ENCODE measurements at regions not wholly inside any gene's neighbourhood (a gene's known extent, or its start where the extent isn't known, plus 50 kb on each side); places are given as distances from the start of the nearest gene placed in this dataset.

- ChIA-PET POLR2A (no interaction called here), CTCF (interaction anchor here (2.1 kb wide), 1 partner anchor 9 kb away, joined by 6 read pairs; no protein-coding TSS in a partner anchor)
- WGBS (ENCODE audit: low lambda C conversion rate), result 86% methylated on average over 4 of the region's 4 CpGs
- Histone ChIP-seq H3K4me1 (ENCODE audit: control insufficient read depth in 1 of 2, insufficient read depth in 2 of 2, low read depth in 1 of 2, low read length in 1 of 2) (peaks cover 40 to 41% of the 10 kb centered on the region in 2 experiments), H3K27ac (ENCODE audit: low read depth in 2 of 2, low read length in 1 of 2) (peak overlapping the region in 1 of 2 experiments; percentile 97; a peak in 2 of 4 replicates), H3K27me3 (ENCODE audit: insufficient read depth) (no peaks in the 10 kb centered on the region), H3K4me2 (no peak overlapping the region), H3K9me2 (no peaks in the 10 kb centered on the region), H3F3A (replicated peaks; ENCODE audit: insufficient read depth) (peaks cover 18% of the 10 kb centered on the region), H3K79me2 (ENCODE audit: insufficient read depth) (no peaks in the 10 kb centered on the region), H2AFZ (ENCODE audit: low read depth) (no peak overlapping the region), H3K9ac (no peak overlapping the region), H3K4me3 (ENCODE audit: low read depth in 2 of 2, low read length in 1 of 2) (no peak overlapping the region), H4K20me1 (ENCODE audit: insufficient read depth) (no peaks in the 10 kb centered on the region), H3K9me3 (no peaks in the 10 kb centered on the region), H3K36me3 (replicated peaks in 1 of 2; ENCODE audit: control insufficient read depth in 1 of 2, insufficient read depth in 2 of 2, low read length in 1 of 2) (no peaks in the 10 kb centered on the region)
- TF ChIP-seq ZBTB33 (IDR thresholded peaks at IDR 0.05; ENCODE audit: borderline replicate concordance, low read depth) (no peak), IRF3 (IDR thresholded peaks at IDR 0.05; ENCODE audit: low read depth, low read length) (no peak), MXI1 (IDR thresholded peaks at IDR 0.05; ENCODE audit: low read depth, low read length) (no peak), USF2 (IDR thresholded peaks at IDR 0.05; ENCODE audit: borderline replicate concordance, low read depth, low read length) (no peak), FOSL2 (IDR thresholded peaks at IDR 0.05; ENCODE audit: borderline replicate concordance, low read depth) (no peak), JUND (IDR thresholded peaks at IDR 0.05) (no peak), EZH2phosphoT487 (IDR thresholded peaks at IDR 0.05; ENCODE audit: borderline replicate concordance, low read depth) (no peak), ELF1 (IDR thresholded peaks at IDR 0.05) (no peak), SIN3A (IDR thresholded peaks at IDR 0.05; ENCODE audit: borderline replicate concordance, low read depth, low read length) (no peak), TEAD4 (IDR thresholded peaks at IDR 0.05; ENCODE audit: borderline replicate concordance, insufficient read depth) (no peak), NFIC (IDR thresholded peaks at IDR 0.05; ENCODE audit: borderline replicate concordance) (no peak), GABPA (IDR thresholded peaks at IDR 0.05; ENCODE audit: low read depth) (no peak), RXRA (IDR thresholded peaks at IDR 0.05; ENCODE audit: borderline replicate concordance, low read depth) (no peak), RCOR1 (IDR thresholded peaks at IDR 0.05; ENCODE audit: low read length) (no peak)
- DNase-seq, result no peak
Measured at GRCh38 chr9:88737031-88737430, 202.1 kb downstream of the NXNL2 start.

DNA sequence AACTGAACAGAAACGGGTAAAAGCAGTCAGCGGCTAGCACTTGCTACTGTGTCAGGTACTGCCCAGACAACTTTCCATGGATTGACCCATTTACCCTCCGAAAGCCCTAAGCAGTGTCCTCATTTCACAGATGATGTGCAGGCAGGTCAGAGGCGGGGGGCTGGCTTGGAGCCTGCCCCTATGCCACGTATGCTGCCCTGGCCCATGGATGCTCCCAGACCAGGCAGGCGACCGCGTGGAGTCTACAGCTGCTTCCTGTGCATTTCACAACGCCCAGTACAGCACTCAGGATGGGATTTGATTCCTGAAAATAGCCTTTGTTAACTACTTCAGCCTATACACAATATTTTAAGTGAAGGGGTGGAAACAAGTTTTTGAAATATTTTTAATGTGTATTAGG, 202.9 kb downstream of the NXNL2 start:
- H3K4me3 ChIP-seq (ENCODE audit: low read depth in 2 of 2, low read length in 1 of 2), result no peak overlapping the region
- DNase-seq, result no peak
- ChIA-PET POLR2A (no interaction called here), CTCF (interaction anchor here (0.6 to 1.8 kb wide), 2 partner anchors 10 to 14 kb away, joined by 3 to 4 read pairs; no protein-coding TSS in a partner anchor)
- peaks cover 10% of the 10 kb centered on the region for H3F3A ChIP-seq (replicated peaks; ENCODE audit: insufficient read depth)
- peak overlapping the region; percentile 16 to 97; a peak in 3 of 4 replicates for H3K27ac ChIP-seq (ENCODE audit: low read depth in 2 of 2, low read length in 1 of 2)
- no peaks in the 10 kb centered on the region for H3K27me3 ChIP-seq (ENCODE audit: insufficient read depth)
- no peaks in the 10 kb centered on the region for H3K9me2 ChIP-seq
- no peak overlapping the region for H2AFZ ChIP-seq (ENCODE audit: low read depth)
- H3K9ac ChIP-seq, result no peak overlapping the region
- no peaks in the 10 kb centered on the region for H4K20me1 ChIP-seq (ENCODE audit: insufficient read depth)
- no peaks in the 10 kb centered on the region for H3K79me2 ChIP-seq (ENCODE audit: insufficient read depth)
- WGBS (ENCODE audit: low lambda C conversion rate), result 81% methylated on average over 8 of the region's 9 CpGs
- no peak for TF ChIP-seq GABPA (IDR thresholded peaks at IDR 0.05; ENCODE audit: low read depth)
- TF ChIP-seq FOXM1 (IDR thresholded peaks at IDR 0.05; ENCODE audit: low read depth), result no peak
- H3K4me1 ChIP-seq (ENCODE audit: control insufficient read depth in 1 of 2, insufficient read depth in 2 of 2, low read depth in 1 of 2, low read length in 1 of 2), result peaks cover 37 to 47% of the 10 kb centered on the region in 2 experiments
- no peak overlapping the region; the same call in 1 of the 2 replicates for H3K4me2 ChIP-seq
- H3K9me3 ChIP-seq, result no peaks in the 10 kb centered on the region
- H3K36me3 ChIP-seq (replicated peaks in 1 of 2; ENCODE audit: control insufficient read depth in 1 of 2, insufficient read depth in 2 of 2, low read length in 1 of 2), result no peaks in the 10 kb centered on the region
